ENCODE measurements at regions not wholly inside any gene's neighbourhood (a gene's known extent, or its start where the extent isn't known, plus 50 kb on each side); places are given as distances from the start of the nearest gene placed in this dataset.

- Histone ChIP-seq H3K4me3 (replicated peaks in 1 of 2; ENCODE audit: low read depth in 1 of 2, low read length in 2 of 2) (no peak overlapping the region), H3K27me3 (ENCODE audit: insufficient read depth, low read length) (no peaks in the 10 kb centered on the region), H3K9me3 (ENCODE audit: control insufficient read depth in 1 of 2, insufficient read depth in 1 of 2, low read depth in 1 of 2, low read length in 2 of 2) (no peaks in the 10 kb centered on the region), H3K4me1 (ENCODE audit: control insufficient read depth in 1 of 2, insufficient read depth in 2 of 2, low read length in 2 of 2) (no peaks in the 10 kb centered on the region), H3K36me3 (ENCODE audit: control insufficient read depth in 1 of 2, insufficient read depth in 2 of 2, low read length in 2 of 2) (no peaks in the 10 kb centered on the region), H3K79me2 (ENCODE audit: insufficient read depth, low read length) (no peaks in the 10 kb centered on the region), H3K27ac (ENCODE audit: low read depth, low read length) (no peak overlapping the region), H3K9me2 (ENCODE audit: insufficient read depth) (no peaks in the 10 kb centered on the region), H4K20me1 (ENCODE audit: insufficient read depth) (no peaks in the 10 kb centered on the region), H3K9ac (ENCODE audit: low read length) (no peak overlapping the region), H2AFZ (ENCODE audit: low read depth, low read length, poor library complexity, severe bottlenecking) (no peak overlapping the region), H3K4me2 (ENCODE audit: low read length) (no peak overlapping the region)
- RAD21 ChIA-PET (ENCODE audit: low non-redundant PET in 1 of 2, low total read pairs in 2 of 2, uncharacterized antibody in 2 of 2, unreplicated experiment in 2 of 2), result no interaction called here
- intact Hi-C loops (cut with micrococcal nuclease), result no loop called here
- CTCF ChIA-PET, result no interaction called here
- DNase-seq (ENCODE audit: low read depth, low spot score) (no peak), ATAC-seq (no peak)
- TF ChIP-seq EZH2 (IDR thresholded peaks at IDR 0.05), result no peak
- TF ChIP-seq POLR2A (IDR thresholded peaks at IDR 0.05; ENCODE audit: borderline replicate concordance, extremely low read depth, insufficient read depth, insufficient read length), result no peak
- no peak for TF ChIP-seq ZBTB33 (IDR thresholded peaks at IDR 0.05; ENCODE audit: extremely low read depth, insufficient replicate concordance, low read length)
- TF ChIP-seq FOSL1 (IDR thresholded peaks at IDR 0.05; ENCODE audit: low read depth), result no peak
- no TSS peak for BruUV-seq (replicated peaks)
- POLR2A ChIA-PET, result no interaction called here
Measured at GRCh38 chr6:154578004-154578559, 67.6 kb upstream of the CNKSR3 start.

GRCh38 chr6:154579046-154579445 is 68.6 kb upstream of the CNKSR3 start:
- Histone ChIP-seq H4K20me1 (ENCODE audit: insufficient read depth) (no peaks in the 10 kb centered on the region), H3K9me3 (ENCODE audit: control insufficient read depth in 1 of 2, insufficient read depth in 1 of 2, low read depth in 1 of 2, low read length in 2 of 2) (no peaks in the 10 kb centered on the region), H3K4me1 (ENCODE audit: control insufficient read depth in 1 of 2, insufficient read depth in 2 of 2, low read length in 2 of 2) (no peaks in the 10 kb centered on the region), H2AFZ (ENCODE audit: low read depth, low read length, poor library complexity, severe bottlenecking) (no peak overlapping the region), H3K27me3 (ENCODE audit: insufficient read depth, low read length) (no peaks in the 10 kb centered on the region), H3K9me2 (ENCODE audit: insufficient read depth) (no peaks in the 10 kb centered on the region), H3K27ac (ENCODE audit: low read depth, low read length) (no peak overlapping the region), H3K36me3 (ENCODE audit: control insufficient read depth in 1 of 2, insufficient read depth in 2 of 2, low read length in 2 of 2) (no peaks in the 10 kb centered on the region), H3K9ac (ENCODE audit: low read length) (no peak overlapping the region), H3K4me3 (replicated peaks in 1 of 2; ENCODE audit: low read depth in 1 of 2, low read length in 2 of 2) (no peak overlapping the region), H3K4me2 (ENCODE audit: low read length) (no peak overlapping the region), H3K79me2 (ENCODE audit: insufficient read depth, low read length) (no peaks in the 10 kb centered on the region)
- no peak for DNase-seq (ENCODE audit: low read depth, low spot score)
- no peak for TF ChIP-seq ATF3 (IDR thresholded peaks at IDR 0.05)
- TF ChIP-seq FOSL1 (IDR thresholded peaks at IDR 0.05; ENCODE audit: low read depth), result no peak
- no peak for TF ChIP-seq POLR2AphosphoS5 (IDR thresholded peaks at IDR 0.05; ENCODE audit: low read depth, low read length)
- TF ChIP-seq MAX (IDR thresholded peaks at IDR 0.05), result no peak
- CTCF ChIA-PET, result no interaction called here
- POLR2A ChIA-PET, result no interaction called here
- ATAC-seq, result no peak
- RAD21 ChIA-PET (ENCODE audit: low non-redundant PET in 1 of 2, low total read pairs in 2 of 2, uncharacterized antibody in 2 of 2, unreplicated experiment in 2 of 2), result no interaction called here
- intact Hi-C loops (cut with micrococcal nuclease), result no loop called here
- BruUV-seq (replicated peaks), result no TSS peak
